Body of pancreas (tissue), 4 donors: ENCODE measurements at regions not wholly inside any gene's neighbourhood (a gene's known extent, or its start where the extent isn't known, plus 50 kb on each side); places are given as distances from the start of the nearest gene placed in this dataset.

Source experiments
- ATAC-seq: fragments of 150-250 bp; one replicate; pipeline ENCODE4 v1.9.1; 2016
- DNase-seq, 4 donors: peaks; one replicate each; pipeline ENCODE4 v3.0.0-alpha.2; 2019
- H3K27ac ChIP-seq, 4 donors: fragments of 200-600 bp; sonication (generic); 1 replicate in 3 of 4; 2 replicates in 1 of 4; pipeline versions ENCODE4 v1.5.1 to v1.6.1; 2016 to 2019; ENCODE audit warnings: mild to moderate bottlenecking in 1 of 4, mixed read lengths in 1 of 4, moderate library complexity in 1 of 4
- H3K27me3 ChIP-seq, 2 donors: fragments of 200-600 bp; sonication (generic); one replicate each; pipeline ENCODE4 v1.6.0; 2016; ENCODE audit warnings: mild to moderate bottlenecking in 1 of 2
- H3K36me3 ChIP-seq, 2 donors: fragments of 200-600 bp; sonication (generic); replicated peaks in 1 of 2; 2 replicates each; pipeline ENCODE4 v1.5.1; 2016; ENCODE audit warnings: low read depth in 2 of 2; ENCODE audit not compliant: insufficient read depth in 1 of 2
- H3K4me1 ChIP-seq: fragments of 200-600 bp; sonication (generic); one replicate; pipeline ENCODE4 v1.6.0; 2016
- H3K4me3 ChIP-seq, 2 donors: fragments of 200-600 bp; sonication (generic); 1 replicate in 1 of 2; 2 replicates in 1 of 2; pipeline ENCODE4 v1.5.1; 2016 to 2019
- H3K9me3 ChIP-seq, 3 donors: fragments of 200-600 bp; sonication (generic); 1 replicate in 2 of 3; 2 replicates in 1 of 3; pipeline ENCODE4 v1.5.1; 2016
- CTCF ChIP-seq, 7 experiments: fragments of 450-650 bp in 4 of 7; fragments of 200-600 bp in 3 of 7; sonication (generic) in 3 of 7; IDR thresholded peaks; one replicate each; pipeline ENCODE4 v1.5.1; 2016 to 2019; ENCODE audit warnings: antibody characterized with exemption in 7 of 7
- POLR2A ChIP-seq, 3 donors: fragments of 450-650 bp; IDR thresholded peaks; one replicate each; pipeline ENCODE4 v1.6.1; 2016; ENCODE audit warnings: antibody characterized with exemption in 3 of 3, mild to moderate bottlenecking in 2 of 3
- WGBS, 2 donors: methylation state at CpG; one replicate each; pipeline ENCODE4 v1.1.5; 2017; 5-methylcytosine and 5-hydroxymethylcytosine counted together
- intact Hi-C: fragments of 100-400 bp; cut with DNase I; formaldehyde crosslinking; loops from one replicate; pipeline ENCODE4 v1.15.1; 2023

GRCh38 chr4:53959343-53960120, 104.9 kb downstream of the CHIC2 start:
- ATAC-seq (no peak), DNase-seq (no peak)
- intact Hi-C loops, result no loop called here
- H3K4me3 ChIP-seq, result no peak overlapping the region
- no peaks in the 10 kb centered on the region for H3K9me3 ChIP-seq
- no peak for TF ChIP-seq CTCF (IDR thresholded peaks at IDR 0.05)
- TF ChIP-seq POLR2A (IDR thresholded peaks at IDR 0.05), result no peak
- H3K4me1 ChIP-seq, result no peaks in the 10 kb centered on the region
- H3K27me3 ChIP-seq, result no peaks in the 10 kb centered on the region
- H3K27ac ChIP-seq, result no peak overlapping the region
- WGBS, 2 donors, result 91 to 93% methylated on average over 16 of the region's 16 CpGs
- H3K36me3 ChIP-seq, result no peaks in the 10 kb centered on the region

GRCh38 chr4:53956454-53956853, 108.0 kb downstream of the CHIC2 start:
- intact Hi-C loops, result no loop called here

GRCh38 chr4:53956053-53956452, 108.4 kb downstream of the CHIC2 start:
- TF ChIP-seq POLR2A (IDR thresholded peaks at IDR 0.05) (no peak), CTCF (IDR thresholded peaks at IDR 0.05) (no peak)
- Histone ChIP-seq H3K4me1 (no peaks in the 10 kb centered on the region), H3K4me3 (no peak overlapping the region), H3K27ac (no peak overlapping the region), H3K27me3 (no peaks in the 10 kb centered on the region), H3K36me3 (no peaks in the 10 kb centered on the region), H3K9me3 (no peaks in the 10 kb centered on the region)
- intact Hi-C loops, result no loop called here
- 79 to 85% methylated on average over 5 of the region's 5 CpGs for WGBS, 2 donors
- ATAC-seq (no peak), DNase-seq (no peak)

More at GRCh38 chr4:53956454-53956853, 108.0 kb downstream of the CHIC2 start:
- Histone ChIP-seq H3K27ac (no peak overlapping the region), H3K9me3 (no peaks in the 10 kb centered on the region), H3K4me1 (no peaks in the 10 kb centered on the region), H3K4me3 (no peak overlapping the region), H3K27me3 (no peaks in the 10 kb centered on the region), H3K36me3 (no peaks in the 10 kb centered on the region)
- DNase-seq (no peak), ATAC-seq (no peak)
- TF ChIP-seq CTCF (IDR thresholded peaks at IDR 0.05), result no peak
- no peak for TF ChIP-seq POLR2A (IDR thresholded peaks at IDR 0.05)

- Histone ChIP-seq H3K4me3 (no peak overlapping the region), H3K4me1 (no peaks in the 10 kb centered on the region), H3K27ac (no peak overlapping the region), H3K9me3 (no peaks in the 10 kb centered on the region), H3K36me3 (no peaks in the 10 kb centered on the region), H3K27me3 (no peaks in the 10 kb centered on the region)
- no peak for DNase-seq
- no peak for ATAC-seq
- intact Hi-C loops, result no loop called here
- WGBS, 2 donors, result 78 to 93% methylated on average over 4 of the region's 4 CpGs
- TF ChIP-seq POLR2A (IDR thresholded peaks at IDR 0.05) (no peak), CTCF (IDR thresholded peaks at IDR 0.05) (no peak)
These were observed 113.0 kb downstream of the CHIC2 start for GRCh38 chr4:53951414-53951813.
